Hepatocyte (in vitro differentiated cells): ENCODE measurements at regions not wholly inside any gene's neighbourhood (a gene's known extent, or its start where the extent isn't known, plus 50 kb on each side); places are given as distances from the start of the nearest gene placed in this dataset.

ENCODE experiments used
- DNase-seq: peaks from one replicate; pipeline ENCODE4 v3.0.0-alpha.2; 2016; ENCODE audit warnings: low spot score
- H2AFZ ChIP-seq: fragments of 200-600 bp; sonication (generic); 2 replicates; pipeline ENCODE4 v1.6.0; 2016; ENCODE audit warnings: antibody characterized with exemption, mild to moderate bottlenecking
- H3K27ac ChIP-seq: fragments of 200-600 bp; sonication (generic); 2 replicates; pipeline ENCODE4 v1.5.1; 2016; ENCODE audit warnings: mild to moderate bottlenecking
- H3K27me3 ChIP-seq: fragments of 200-600 bp; sonication (generic); 2 replicates; pipeline ENCODE4 v1.6.1; 2016
- H3K36me3 ChIP-seq: fragments of 200-600 bp; sonication (generic); replicated peaks from 2 replicates; pipeline ENCODE4 v1.5.1; 2016; ENCODE audit warnings: low read depth; ENCODE audit not compliant: insufficient read depth
- H3K4me1 ChIP-seq: fragments of 200-600 bp; sonication (generic); 2 replicates; pipeline ENCODE4 v1.5.1; 2016; ENCODE audit warnings: mild to moderate bottlenecking, moderate library complexity; ENCODE audit not compliant: insufficient read depth
- H3K4me2 ChIP-seq: fragments of 200-600 bp; sonication (generic); 2 replicates; pipeline ENCODE4 v1.6.0; 2016
- H3K4me3 ChIP-seq: fragments of 200-600 bp; sonication (generic); 2 replicates; pipeline ENCODE4 v1.5.1; 2016; ENCODE audit warnings: mild to moderate bottlenecking
- H3K79me2 ChIP-seq: fragments of 200-600 bp; sonication (generic); 2 replicates; pipeline ENCODE4 v1.6.0; 2017; ENCODE audit warnings: mild to moderate bottlenecking
- H3K9me2 ChIP-seq: fragments of 200-600 bp; sonication (generic); replicated peaks from 2 replicates; pipeline ENCODE4 v1.6.0; 2017; ENCODE audit warnings: mild to moderate bottlenecking; ENCODE audit not compliant: insufficient read depth
- H3K9me3 ChIP-seq: fragments of 200-600 bp; sonication (generic); 2 replicates; pipeline ENCODE4 v1.5.1; 2016; ENCODE audit warnings: low read depth, mild to moderate bottlenecking
- H4K20me1 ChIP-seq: fragments of 200-600 bp; sonication (generic); 2 replicates; pipeline ENCODE4 v1.6.0; 2016; ENCODE audit warnings: mild to moderate bottlenecking; ENCODE audit not compliant: insufficient read depth, poor library complexity, severe bottlenecking
- EZH2 ChIP-seq: fragments of 200-600 bp; sonication (generic); IDR thresholded peaks from 2 replicates; pipeline ENCODE4 v1.6.1; 2016; ENCODE audit warnings: antibody characterized with exemption, mild to moderate bottlenecking, borderline replicate concordance
- EZH2phosphoT487 ChIP-seq: fragments of 200-600 bp; sonication (generic); IDR thresholded peaks from one replicate; pipeline ENCODE4 v1.6.1; 2018; ENCODE audit warnings: antibody characterized with exemption, mild to moderate bottlenecking, low read depth, moderate library complexity; ENCODE audit not compliant: unreplicated experiment, severe bottlenecking
- WGBS: methylation state at CpG from one replicate; pipeline ENCODE4 v1.1.6; 2016; ENCODE audit warnings: low lambda C conversion rate; ENCODE audit errors: missing lambda C conversion rate; 5-methylcytosine and 5-hydroxymethylcytosine counted together
- TF ChIP-seq, protein P1 (sequence below): fragments of 200-600 bp; sonication (generic); IDR thresholded peaks from 2 replicates; pipeline ENCODE4 v1.5.1; 2016; ENCODE audit warnings: antibody characterized with exemption, mild to moderate bottlenecking; ENCODE audit not compliant: poor library complexity

DNA sequence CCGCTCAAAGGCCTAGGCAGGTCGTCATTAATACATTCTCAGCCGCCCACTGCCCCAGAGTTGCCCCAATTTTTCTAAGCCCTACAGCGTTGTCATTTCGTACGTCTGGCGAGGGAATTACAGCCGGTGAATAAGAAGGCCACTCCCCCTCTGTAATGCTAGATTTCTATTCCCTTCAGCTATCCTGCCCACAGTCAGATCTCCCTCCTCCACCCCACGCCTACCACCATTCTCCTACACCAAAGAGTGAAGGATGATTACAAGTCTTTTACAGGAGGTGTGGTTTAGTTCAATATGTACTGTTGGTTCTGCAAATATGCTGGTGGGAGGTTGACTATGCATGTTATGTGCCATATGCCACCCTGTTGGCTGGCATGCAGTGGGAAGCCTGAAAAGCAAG is 83.7 kb upstream of the SMIM15 start:
- Histone ChIP-seq H3K9me2 (no peaks in the 10 kb centered on the region), H3K79me2 (no peaks in the 10 kb centered on the region), H2AFZ (no peak overlapping the region), H3K4me2 (no peak overlapping the region), H3K27ac (no peak overlapping the region), H3K36me3 (no peaks in the 10 kb centered on the region), H3K9me3 (no peaks in the 10 kb centered on the region), H4K20me1 (no peaks in the 10 kb centered on the region), H3K4me1 (no peaks in the 10 kb centered on the region), H3K27me3 (no peaks in the 10 kb centered on the region), H3K4me3 (no peak overlapping the region)
- no peak for DNase-seq
- TF ChIP-seq EZH2 (no peak), EZH2phosphoT487 (no peak)
- TF ChIP-seq, protein P1, sequence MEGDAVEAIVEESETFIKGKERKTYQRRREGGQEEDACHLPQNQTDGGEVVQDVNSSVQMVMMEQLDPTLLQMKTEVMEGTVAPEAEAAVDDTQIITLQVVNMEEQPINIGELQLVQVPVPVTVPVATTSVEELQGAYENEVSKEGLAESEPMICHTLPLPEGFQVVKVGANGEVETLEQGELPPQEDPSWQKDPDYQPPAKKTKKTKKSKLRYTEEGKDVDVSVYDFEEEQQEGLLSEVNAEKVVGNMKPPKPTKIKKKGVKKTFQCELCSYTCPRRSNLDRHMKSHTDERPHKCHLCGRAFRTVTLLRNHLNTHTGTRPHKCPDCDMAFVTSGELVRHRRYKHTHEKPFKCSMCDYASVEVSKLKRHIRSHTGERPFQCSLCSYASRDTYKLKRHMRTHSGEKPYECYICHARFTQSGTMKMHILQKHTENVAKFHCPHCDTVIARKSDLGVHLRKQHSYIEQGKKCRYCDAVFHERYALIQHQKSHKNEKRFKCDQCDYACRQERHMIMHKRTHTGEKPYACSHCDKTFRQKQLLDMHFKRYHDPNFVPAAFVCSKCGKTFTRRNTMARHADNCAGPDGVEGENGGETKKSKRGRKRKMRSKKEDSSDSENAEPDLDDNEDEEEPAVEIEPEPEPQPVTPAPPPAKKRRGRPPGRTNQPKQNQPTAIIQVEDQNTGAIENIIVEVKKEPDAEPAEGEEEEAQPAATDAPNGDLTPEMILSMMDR, result no peak
- 71% methylated on average over 9 of the region's 9 CpGs for WGBS

DNA sequence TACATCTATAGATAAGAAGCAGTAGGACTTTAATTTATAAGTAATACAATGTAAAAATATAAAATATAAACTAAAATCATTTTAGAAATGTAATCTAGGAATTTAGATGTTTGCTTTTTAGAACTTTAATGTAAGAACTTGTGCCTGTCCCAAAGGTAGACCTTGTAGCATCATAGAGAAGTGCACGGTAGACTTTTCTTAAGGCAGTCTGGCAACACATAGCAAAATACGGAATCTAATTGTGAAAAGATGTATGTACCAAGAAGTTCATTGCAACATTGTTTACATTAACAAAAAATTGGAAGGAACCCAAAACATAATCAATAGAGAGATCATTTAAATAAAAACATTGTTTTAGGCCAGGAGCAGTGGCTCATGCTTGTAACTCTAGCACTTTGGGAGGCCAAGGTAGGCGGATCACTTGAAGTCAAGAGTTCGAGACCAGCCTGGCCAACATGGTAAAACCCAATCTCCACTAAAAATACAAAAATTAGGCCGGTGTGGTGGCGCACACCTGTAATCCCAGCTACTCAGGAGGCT is 84.6 kb upstream of the SMIM15 start:
- H3K9me2 ChIP-seq, result no peaks in the 10 kb centered on the region
- no peak overlapping the region for H3K27ac ChIP-seq
- H4K20me1 ChIP-seq, result no peaks in the 10 kb centered on the region
- no peak overlapping the region for H3K4me3 ChIP-seq
- H3K4me1 ChIP-seq, result no peaks in the 10 kb centered on the region
- H3K4me2 ChIP-seq, result no peak overlapping the region
- TF ChIP-seq, protein P1, result no peak
- H3K27me3 ChIP-seq, result no peaks in the 10 kb centered on the region
- H3K36me3 ChIP-seq, result no peaks in the 10 kb centered on the region
- no peaks in the 10 kb centered on the region for H3K9me3 ChIP-seq
- no peaks in the 10 kb centered on the region for H3K79me2 ChIP-seq
- no peak overlapping the region for H2AFZ ChIP-seq
- no peak for DNase-seq
- 91% methylated on average over 6 of the region's 6 CpGs for WGBS

DNA sequence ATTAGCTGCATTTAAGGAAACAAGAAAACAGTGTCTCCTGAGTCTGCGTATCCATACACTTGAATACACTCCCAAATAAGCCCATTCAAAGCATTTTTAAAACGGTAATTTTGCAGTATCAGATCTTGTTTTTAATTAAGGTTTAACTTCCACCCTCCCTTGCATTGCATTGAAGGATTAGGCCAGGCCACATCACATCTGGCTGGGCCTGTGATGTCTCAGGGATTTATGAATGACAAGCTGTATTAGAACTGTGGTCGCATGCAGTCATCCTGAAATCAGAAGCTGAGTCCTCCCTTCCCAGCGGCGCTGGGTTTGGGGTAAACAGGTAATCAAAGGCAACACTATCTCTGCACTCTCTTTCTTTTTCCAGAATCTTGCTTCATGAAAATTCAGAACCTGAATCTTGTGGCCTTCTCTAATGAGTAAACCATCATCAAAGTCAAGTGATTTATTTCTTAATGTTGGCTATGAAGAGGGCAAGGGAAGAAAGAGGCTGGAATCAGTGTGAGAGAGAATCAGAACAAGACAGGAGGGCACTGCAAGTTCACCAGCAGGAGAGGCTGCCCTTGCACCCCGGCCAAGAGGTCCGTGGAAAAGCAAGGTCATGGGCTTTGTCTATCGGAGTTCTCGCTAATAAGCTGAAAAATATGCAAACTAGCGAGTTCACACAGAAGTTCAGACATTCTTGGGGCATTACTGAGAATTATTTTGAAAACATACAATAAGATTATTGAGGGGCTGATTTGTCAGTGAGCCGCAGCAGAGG is 80.0 kb upstream of the ZSWIM6 start:
- no peak for TF ChIP-seq EZH2phosphoT487
- TF ChIP-seq, protein P1, result no peak
- TF ChIP-seq EZH2, result no peak
- H3K27ac ChIP-seq, result no peak overlapping the region

DNA sequence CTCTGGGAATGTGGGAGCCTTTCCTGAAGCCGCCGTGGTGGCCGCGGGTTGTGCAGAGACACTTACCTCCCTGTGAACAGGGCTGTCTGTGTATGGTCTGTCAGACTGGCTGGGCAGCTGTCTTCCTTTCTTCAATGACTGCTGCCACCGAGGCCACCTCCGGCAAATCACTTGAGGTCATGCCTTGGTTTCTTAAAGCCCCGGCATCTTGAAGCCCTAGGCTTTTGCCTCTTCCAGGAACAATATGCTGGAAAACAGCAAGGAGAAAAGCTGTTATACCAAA is 79.5 kb upstream of the ZSWIM6 start:
- no peak overlapping the region for H3K4me2 ChIP-seq
- TF ChIP-seq, protein P1, result no peak
- TF ChIP-seq EZH2 (no peak), EZH2phosphoT487 (no peak)
- H3K9me2 ChIP-seq, result no peaks in the 10 kb centered on the region
- no peaks in the 10 kb centered on the region for H3K27me3 ChIP-seq
- peaks cover 5% of the 10 kb centered on the region for H3K4me1 ChIP-seq
- H3K79me2 ChIP-seq, result no peaks in the 10 kb centered on the region
- no peak overlapping the region for H2AFZ ChIP-seq
- 92% methylated on average over 7 of the region's 7 CpGs for WGBS
- H3K27ac ChIP-seq, result no peak overlapping the region
- H4K20me1 ChIP-seq, result no peaks in the 10 kb centered on the region
- H3K4me3 ChIP-seq, result no peak overlapping the region
- H3K9me3 ChIP-seq, result no peaks in the 10 kb centered on the region
- no peaks in the 10 kb centered on the region for H3K36me3 ChIP-seq
- no peak for DNase-seq

More for the DNA sequence above, 80.0 kb upstream of the ZSWIM6 start:
- Histone ChIP-seq H3K36me3 (no peaks in the 10 kb centered on the region), H4K20me1 (no peaks in the 10 kb centered on the region), H3K27me3 (no peaks in the 10 kb centered on the region), H3K79me2 (no peaks in the 10 kb centered on the region), H3K9me3 (no peaks in the 10 kb centered on the region), H3K4me3 (no peak overlapping the region), H3K4me2 (no peak overlapping the region), H3K9me2 (no peaks in the 10 kb centered on the region), H3K4me1 (peaks cover 5% of the 10 kb centered on the region), H2AFZ (no peak overlapping the region)
- no peak for DNase-seq
- 84% methylated on average over 11 of the region's 11 CpGs for WGBS
